ENCODE measurements at regions not wholly inside any gene's neighbourhood (a gene's known extent, or its start where the extent isn't known, plus 50 kb on each side); places are given as distances from the start of the nearest gene placed in this dataset.

- Histone ChIP-seq H3K9me3 (ENCODE audit: control insufficient read depth, insufficient read depth, low read length) (peaks cover 2% of the 10 kb centered on the region), H3K4me1 (ENCODE audit: control insufficient read depth, insufficient read depth, low read length) (no peaks in the 10 kb centered on the region), H3K4me3 (ENCODE audit: low read length) (no peak overlapping the region), H3K27ac (ENCODE audit: low read length) (no peak overlapping the region), H3K36me3 (ENCODE audit: control insufficient read depth, insufficient read depth, low read length) (no peaks in the 10 kb centered on the region), H3K27me3 (ENCODE audit: control insufficient read depth, insufficient read depth, low read length) (no peaks in the 10 kb centered on the region)
- no CpG with 5 or more reads among the region's 4 CpGs for WGBS (ENCODE audit: insufficient coverage, insufficient read length)
- DNase-seq (ENCODE audit: low read depth, low spot score), result no peak
Measured at GRCh38 chr1:222224636-222225315, 323.1 kb downstream of the HHIPL2 start.

- no CpG with 5 or more reads among the region's 4 CpGs for WGBS (ENCODE audit: insufficient coverage, insufficient read length)
- no peak for DNase-seq (ENCODE audit: low read depth, low spot score)
Measured at GRCh38 chr1:222224156-222224555, 323.7 kb downstream of the HHIPL2 start.

DNA sequence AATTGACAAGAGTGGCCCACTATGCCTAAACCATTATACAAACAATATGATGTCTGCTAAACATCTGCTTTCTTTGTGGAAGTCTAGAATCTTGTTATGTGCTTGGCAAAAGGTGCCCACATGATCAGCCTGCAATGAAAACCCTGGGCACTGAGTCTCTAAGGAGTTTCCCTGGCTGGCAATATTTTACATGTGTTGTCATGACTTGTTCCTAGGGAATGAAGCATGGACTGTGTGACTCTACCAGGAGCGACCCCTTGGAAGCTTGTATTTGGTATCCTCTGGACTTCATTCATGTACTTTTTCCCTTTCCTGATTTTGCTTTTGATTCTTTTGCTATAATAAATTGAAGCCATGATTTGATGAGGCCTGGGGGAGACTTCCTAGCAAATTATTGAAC lies 324.9 kb downstream of the HHIPL2 start:
- no peak for DNase-seq (ENCODE audit: low read depth, low spot score)
- H3K27me3 ChIP-seq (ENCODE audit: control insufficient read depth, insufficient read depth, low read length), result no peaks in the 10 kb centered on the region
- H3K27ac ChIP-seq (ENCODE audit: low read length), result no peak overlapping the region
- peaks cover 2% of the 10 kb centered on the region for H3K9me3 ChIP-seq (ENCODE audit: control insufficient read depth, insufficient read depth, low read length)
- WGBS (ENCODE audit: insufficient coverage, insufficient read length), result no CpG with 5 or more reads among the region's 1 CpG
- no peaks in the 10 kb centered on the region for H3K4me1 ChIP-seq (ENCODE audit: control insufficient read depth, insufficient read depth, low read length)
- H3K36me3 ChIP-seq (ENCODE audit: control insufficient read depth, insufficient read depth, low read length), result no peaks in the 10 kb centered on the region
- no peak overlapping the region for H3K4me3 ChIP-seq (ENCODE audit: low read length)

More at GRCh38 chr1:222224156-222224555, 323.7 kb downstream of the HHIPL2 start:
- peaks cover 2% of the 10 kb centered on the region for H3K9me3 ChIP-seq (ENCODE audit: control insufficient read depth, insufficient read depth, low read length)
- H3K27me3 ChIP-seq (ENCODE audit: control insufficient read depth, insufficient read depth, low read length), result no peaks in the 10 kb centered on the region
- H3K4me3 ChIP-seq (ENCODE audit: low read length), result no peak overlapping the region
- no peak overlapping the region for H3K27ac ChIP-seq (ENCODE audit: low read length)
- H3K4me1 ChIP-seq (ENCODE audit: control insufficient read depth, insufficient read depth, low read length), result no peaks in the 10 kb centered on the region
- H3K36me3 ChIP-seq (ENCODE audit: control insufficient read depth, insufficient read depth, low read length), result no peaks in the 10 kb centered on the region

- Histone ChIP-seq H3K36me3 (ENCODE audit: control insufficient read depth, insufficient read depth, low read length) (no peaks in the 10 kb centered on the region), H3K4me1 (ENCODE audit: control insufficient read depth, insufficient read depth, low read length) (no peaks in the 10 kb centered on the region), H3K9me3 (ENCODE audit: control insufficient read depth, insufficient read depth, low read length) (no peaks in the 10 kb centered on the region; the same call in 1 of the 2 replicates), H3K27me3 (ENCODE audit: control insufficient read depth, insufficient read depth, low read length) (no peaks in the 10 kb centered on the region), H3K4me3 (ENCODE audit: low read length) (no peak overlapping the region), H3K27ac (ENCODE audit: low read length) (no peak overlapping the region)
- WGBS (ENCODE audit: insufficient coverage, insufficient read length), result no CpG with 5 or more reads among the region's 3 CpGs
- DNase-seq (ENCODE audit: low read depth, low spot score), result no peak
Measured at GRCh38 chr1:222216255-222216754, 331.6 kb downstream of the HHIPL2 start.

DNA sequence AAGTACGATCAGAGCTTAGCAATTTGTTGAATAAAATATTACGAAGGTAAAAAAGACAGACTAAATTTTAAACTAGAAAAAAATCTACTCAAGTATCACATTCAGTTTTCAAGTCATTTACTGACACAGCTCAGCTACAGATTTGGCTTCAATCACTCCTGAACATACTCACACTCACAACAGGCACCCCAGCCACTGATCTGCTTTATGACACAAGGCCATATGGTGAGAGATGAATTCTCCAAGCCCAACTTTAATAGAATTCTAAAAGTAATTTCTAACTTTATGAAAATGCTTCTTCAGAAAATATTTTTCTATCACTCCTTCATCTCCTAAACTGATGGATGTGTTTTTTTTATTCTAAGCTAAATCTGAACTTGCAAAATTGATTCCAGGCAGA lies 337.1 kb downstream of the HHIPL2 start:
- H3K27me3 ChIP-seq (ENCODE audit: control insufficient read depth, insufficient read depth, low read length), result no peaks in the 10 kb centered on the region
- DNase-seq (ENCODE audit: low read depth, low spot score), result no peak
- H3K27ac ChIP-seq (ENCODE audit: low read length), result no peak overlapping the region
- no peak overlapping the region for H3K4me3 ChIP-seq (ENCODE audit: low read length)
- no peaks in the 10 kb centered on the region for H3K4me1 ChIP-seq (ENCODE audit: control insufficient read depth, insufficient read depth, low read length)
- H3K36me3 ChIP-seq (ENCODE audit: control insufficient read depth, insufficient read depth, low read length), result no peaks in the 10 kb centered on the region
- no peaks in the 10 kb centered on the region for H3K9me3 ChIP-seq (ENCODE audit: control insufficient read depth, insufficient read depth, low read length)
- WGBS (ENCODE audit: insufficient coverage, insufficient read length), result no CpG with 5 or more reads among the region's 2 CpGs

DNA sequence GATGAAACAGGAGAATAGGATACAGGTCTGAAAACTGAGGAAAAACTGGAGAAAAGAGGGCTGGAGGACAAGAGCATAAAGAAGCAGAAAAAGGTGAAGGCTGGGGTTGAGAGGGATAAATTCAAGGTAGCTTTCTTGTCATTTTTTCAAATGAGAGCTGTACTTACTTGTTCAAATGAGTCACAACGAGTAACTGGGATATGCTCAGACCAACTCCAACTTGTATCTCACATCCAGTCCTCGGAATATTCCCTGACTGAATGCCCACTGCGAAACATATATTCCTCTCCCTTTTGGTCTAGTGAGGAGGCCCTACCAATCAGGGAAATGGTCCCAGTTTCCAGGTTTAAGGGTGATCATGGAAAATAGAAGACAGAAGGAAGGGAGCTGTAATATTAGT lies 343.4 kb downstream of the HHIPL2 start:
- Histone ChIP-seq H3K4me1 (ENCODE audit: control insufficient read depth, insufficient read depth, low read length) (no peaks in the 10 kb centered on the region), H3K36me3 (ENCODE audit: control insufficient read depth, insufficient read depth, low read length) (no peaks in the 10 kb centered on the region), H3K27me3 (ENCODE audit: control insufficient read depth, insufficient read depth, low read length) (no peaks in the 10 kb centered on the region), H3K27ac (ENCODE audit: low read length) (no peak overlapping the region), H3K9me3 (ENCODE audit: control insufficient read depth, insufficient read depth, low read length) (no peaks in the 10 kb centered on the region), H3K4me3 (ENCODE audit: low read length) (no peak overlapping the region)
- WGBS (ENCODE audit: insufficient coverage, insufficient read length), result no CpG with 5 or more reads among the region's 3 CpGs
- no peak for DNase-seq (ENCODE audit: low read depth, low spot score)

DNA sequence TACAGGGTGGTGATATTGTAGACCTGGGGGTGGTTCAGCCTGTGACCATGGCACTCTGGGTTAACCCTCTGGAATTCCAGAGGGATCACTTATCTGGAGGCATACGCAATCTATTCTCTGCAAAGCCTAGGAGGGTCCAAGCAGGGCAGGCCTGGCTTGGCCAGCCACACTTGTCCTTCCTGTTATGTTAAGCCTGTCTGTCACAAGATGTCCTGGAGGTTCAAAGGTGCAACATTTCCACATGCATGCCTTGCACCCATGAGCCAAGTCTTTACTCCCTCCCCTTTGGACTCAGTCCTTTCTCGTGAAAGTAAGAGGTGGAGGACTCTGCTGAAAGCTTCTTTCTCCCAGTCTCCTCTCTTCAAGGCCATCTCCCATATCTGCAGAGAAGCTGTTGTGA lies 345.1 kb downstream of the HHIPL2 start:
- no peaks in the 10 kb centered on the region for H3K27me3 ChIP-seq (ENCODE audit: control insufficient read depth, insufficient read depth, low read length)
- DNase-seq (ENCODE audit: low read depth, low spot score), result no peak
- no peak overlapping the region for H3K4me3 ChIP-seq (ENCODE audit: low read length)
- no peaks in the 10 kb centered on the region for H3K9me3 ChIP-seq (ENCODE audit: control insufficient read depth, insufficient read depth, low read length)
- no peaks in the 10 kb centered on the region for H3K36me3 ChIP-seq (ENCODE audit: control insufficient read depth, insufficient read depth, low read length)
- no peak overlapping the region for H3K27ac ChIP-seq (ENCODE audit: low read length)
- no peaks in the 10 kb centered on the region for H3K4me1 ChIP-seq (ENCODE audit: control insufficient read depth, insufficient read depth, low read length)
- no CpG with 5 or more reads among the region's 2 CpGs for WGBS (ENCODE audit: insufficient coverage, insufficient read length)

GRCh38 chr1:222196736-222197135 lies 351.2 kb downstream of the HHIPL2 start:
- H3K9me3 ChIP-seq (ENCODE audit: control insufficient read depth, insufficient read depth, low read length), result no peaks in the 10 kb centered on the region
- WGBS (ENCODE audit: insufficient coverage, insufficient read length), result no CpG with 5 or more reads among the region's 4 CpGs
- no peak overlapping the region for H3K27ac ChIP-seq (ENCODE audit: low read length)
- H3K4me1 ChIP-seq (ENCODE audit: control insufficient read depth, insufficient read depth, low read length), result no peaks in the 10 kb centered on the region
- DNase-seq (ENCODE audit: low read depth, low spot score), result no peak
- no peaks in the 10 kb centered on the region for H3K36me3 ChIP-seq (ENCODE audit: control insufficient read depth, insufficient read depth, low read length)
- no peaks in the 10 kb centered on the region for H3K27me3 ChIP-seq (ENCODE audit: control insufficient read depth, insufficient read depth, low read length)
- no peak overlapping the region for H3K4me3 ChIP-seq (ENCODE audit: low read length)

DNA sequence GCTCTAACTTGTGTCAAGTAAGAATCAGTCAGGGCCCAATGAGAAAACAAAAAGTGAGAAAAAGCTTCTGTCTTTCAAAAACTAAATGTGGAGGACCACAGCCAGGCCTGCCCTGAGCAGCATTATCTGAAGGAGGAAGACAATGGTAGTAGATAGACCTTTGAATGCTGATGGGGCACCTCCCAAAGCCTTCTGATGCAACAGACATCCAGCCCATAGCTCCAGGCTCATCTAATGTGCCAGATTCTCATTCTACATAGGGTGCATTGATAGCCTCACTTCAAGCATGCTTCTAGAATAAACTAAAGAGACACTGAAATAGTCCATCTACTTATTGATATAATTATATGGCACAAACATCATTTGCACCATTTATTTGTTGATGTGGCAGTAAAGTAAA lies 351.6 kb downstream of the HHIPL2 start:
- H3K4me1 ChIP-seq (ENCODE audit: control insufficient read depth, insufficient read depth, low read length), result no peaks in the 10 kb centered on the region
- no peak for DNase-seq (ENCODE audit: low read depth, low spot score)
- no peaks in the 10 kb centered on the region for H3K9me3 ChIP-seq (ENCODE audit: control insufficient read depth, insufficient read depth, low read length)
- no peaks in the 10 kb centered on the region for H3K36me3 ChIP-seq (ENCODE audit: control insufficient read depth, insufficient read depth, low read length)
- no peaks in the 10 kb centered on the region for H3K27me3 ChIP-seq (ENCODE audit: control insufficient read depth, insufficient read depth, low read length)
- no peak overlapping the region for H3K27ac ChIP-seq (ENCODE audit: low read length)
- H3K4me3 ChIP-seq (ENCODE audit: low read length), result no peak overlapping the region

DNA sequence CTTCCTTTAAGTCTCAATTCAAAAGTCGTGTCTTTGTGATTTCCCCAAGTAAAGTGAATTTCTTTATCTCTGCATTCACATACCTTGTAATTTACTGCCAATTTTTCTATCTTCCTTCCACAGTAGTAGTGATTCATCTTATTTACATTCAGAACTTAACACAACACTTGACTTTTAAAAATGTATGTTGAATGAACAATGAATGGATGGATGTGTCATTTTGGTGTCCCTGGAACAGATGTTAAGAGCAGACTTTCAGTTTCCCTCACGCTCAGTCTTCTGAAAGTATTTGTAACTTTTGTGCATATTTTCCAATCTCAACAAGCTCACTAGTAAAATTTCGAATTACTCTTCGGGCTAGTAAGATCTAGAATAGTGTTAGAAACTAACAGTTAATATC lies 352.0 kb downstream of the HHIPL2 start:
- Histone ChIP-seq H3K4me3 (ENCODE audit: low read length) (no peak overlapping the region), H3K27ac (ENCODE audit: low read length) (no peak overlapping the region), H3K27me3 (ENCODE audit: control insufficient read depth, insufficient read depth, low read length) (no peaks in the 10 kb centered on the region), H3K4me1 (ENCODE audit: control insufficient read depth, insufficient read depth, low read length) (no peaks in the 10 kb centered on the region), H3K36me3 (ENCODE audit: control insufficient read depth, insufficient read depth, low read length) (no peaks in the 10 kb centered on the region), H3K9me3 (ENCODE audit: control insufficient read depth, insufficient read depth, low read length) (no peaks in the 10 kb centered on the region)
- no CpG with 5 or more reads among the region's 4 CpGs for WGBS (ENCODE audit: insufficient coverage, insufficient read length)
- no peak for DNase-seq (ENCODE audit: low read depth, low spot score)

- no CpG with 5 or more reads among the region's 1 CpG for WGBS (ENCODE audit: insufficient coverage, insufficient read length)
Measured at GRCh38 chr1:222189218-222189617, 358.7 kb downstream of the HHIPL2 start.

More at GRCh38 chr1:222189218-222189617, 358.7 kb downstream of the HHIPL2 start:
- Histone ChIP-seq H3K36me3 (ENCODE audit: control insufficient read depth, insufficient read depth, low read length) (no peaks in the 10 kb centered on the region), H3K27me3 (ENCODE audit: control insufficient read depth, insufficient read depth, low read length) (no peaks in the 10 kb centered on the region), H3K4me1 (ENCODE audit: control insufficient read depth, insufficient read depth, low read length) (no peaks in the 10 kb centered on the region), H3K4me3 (ENCODE audit: low read length) (no peak overlapping the region), H3K27ac (ENCODE audit: low read length) (no peak overlapping the region), H3K9me3 (ENCODE audit: control insufficient read depth, insufficient read depth, low read length) (no peaks in the 10 kb centered on the region)
- DNase-seq (ENCODE audit: low read depth, low spot score), result no peak

Measured in iPS DF 6.9 (cell line).